Dermis blood vessel endothelial cell (primary cell): ENCODE measurements at regions not wholly inside any gene's neighbourhood (a gene's known extent, or its start where the extent isn't known, plus 50 kb on each side); places are given as distances from the start of the nearest gene placed in this dataset.
A peak's percentile ranks its signal among the peaks of the same experiment; 100 is the strongest.

ENCODE experiments used
- DNase-seq: peaks from one replicate; pipeline ENCODE4 v3.0.0; 2010

GRCh38 chr16:77594799-77595596 lies 127.3 kb upstream of the NUDT7 start:
- DNase-seq, result peak; percentile 62

GRCh38 chr16:77596261-77596660 lies 126.1 kb upstream of the NUDT7 start:
- DNase-seq, result peak; percentile 72

GRCh38 chr16:77599793-77600415 lies 122.4 kb upstream of the NUDT7 start:
- peak; percentile 84 for DNase-seq

GRCh38 chr16:77600555-77600954 lies 121.8 kb upstream of the NUDT7 start:
- no peak for DNase-seq

GRCh38 chr16:77603656-77604055 lies 118.7 kb upstream of the NUDT7 start:
- no peak for DNase-seq

- no peak for DNase-seq
These were observed 111.8 kb upstream of the NUDT7 start for GRCh38 chr16:77610496-77610895.

- no peak for DNase-seq
These were observed 110.9 kb upstream of the NUDT7 start for GRCh38 chr16:77611386-77611785.

GRCh38 chr16:77612596-77612995 lies 109.7 kb upstream of the NUDT7 start:
- DNase-seq, result no peak

- DNase-seq, result no peak
These were observed 109.2 kb upstream of the NUDT7 start for GRCh38 chr16:77613095-77613494.

- peak; percentile 2 for DNase-seq
These were observed 104.8 kb upstream of the NUDT7 start for GRCh38 chr16:77617553-77617952.

- DNase-seq, result peak; percentile 78
These were observed 104.3 kb upstream of the NUDT7 start for GRCh38 chr16:77617996-77618395.

GRCh38 chr16:77618951-77619350 lies 103.4 kb upstream of the NUDT7 start:
- no peak for DNase-seq

GRCh38 chr16:77624085-77624484 lies 98.2 kb upstream of the NUDT7 start:
- DNase-seq, result no peak

GRCh38 chr16:77636615-77637014 lies 85.7 kb upstream of the NUDT7 start:
- no peak for DNase-seq

GRCh38 chr16:77637940-77638339 lies 84.4 kb upstream of the NUDT7 start:
- DNase-seq, result no peak

- no peak for DNase-seq
These were observed 79.1 kb upstream of the NUDT7 start for GRCh38 chr16:77643176-77643575.

- no peak for DNase-seq
These were observed 76.5 kb upstream of the NUDT7 start for GRCh38 chr16:77645764-77646163.

GRCh38 chr16:77647726-77648125 lies 74.6 kb upstream of the NUDT7 start:
- DNase-seq, result no peak

GRCh38 chr16:77650761-77651160 lies 71.6 kb upstream of the NUDT7 start:
- DNase-seq, result no peak

GRCh38 chr16:77652399-77652798 lies 69.9 kb upstream of the NUDT7 start:
- DNase-seq, result no peak

- DNase-seq, result peak; percentile 17
These were observed 65.3 kb upstream of the NUDT7 start for GRCh38 chr16:77657016-77657415.

GRCh38 chr16:77660311-77660710 lies 62.0 kb upstream of the NUDT7 start:
- DNase-seq, result peak; percentile 91

- DNase-seq, result no peak
These were observed 60.1 kb upstream of the NUDT7 start for GRCh38 chr16:77662246-77662645.

GRCh38 chr16:77663711-77664110 lies 58.6 kb upstream of the NUDT7 start:
- DNase-seq, result no peak
